Activated CD8-positive, alpha-beta T cell treated with anti-CD3 and anti-CD28 coated beads, Interleukin-2, amount 10 ng/mL, durations not matched to agents 7 days and 5 days (primary cell): ENCODE measurements at regions not wholly inside any gene's neighbourhood (a gene's known extent, or its start where the extent isn't known, plus 50 kb on each side); places are given as distances from the start of the nearest gene placed in this dataset.

Experiments used
- ATAC-seq: fragments of 150-1000 bp; cut with Tn5 transposase; one replicate; pipeline ENCODE4 v1.10.0; 2021; ENCODE audit warnings: moderate library complexity
- CTCF ChIA-PET: fragments of 350-600 bp; sonication (Branson Sonifier 250); formaldehyde crosslinking; loops from one replicate; lab custom pipeline; 2021; ENCODE audit warnings: antibody characterized with exemption; lab: Charles Lee
- POLR2A ChIA-PET: fragments of 350-600 bp; sonication (Branson Sonifier 250); formaldehyde crosslinking; loops from one replicate; lab custom pipeline; 2021; ENCODE audit warnings: antibody characterized with exemption; lab: Charles Lee
- DNase-seq: peaks from one replicate; pipeline ENCODE4 v3.0.0-alpha.2; 2020
- H3K27ac Mint-ChIP-seq: one replicate; pipeline ENCODE4 v1.8.0; 2021; ENCODE audit warnings: mild to moderate bottlenecking, mixed read lengths
- H3K27me3 Mint-ChIP-seq: one replicate; pipeline ENCODE4 v1.8.0; 2021; ENCODE audit warnings: low read depth, mixed read lengths
- H3K36me3 Mint-ChIP-seq: one replicate; pipeline ENCODE4 v1.8.0; 2021; ENCODE audit warnings: low read depth, mixed read lengths
- H3K4me1 Mint-ChIP-seq: one replicate; pipeline ENCODE4 v1.8.0; 2021; ENCODE audit warnings: low read depth, mixed read lengths
- H3K4me3 Mint-ChIP-seq: one replicate; pipeline ENCODE4 v1.8.0; 2021; ENCODE audit warnings: mild to moderate bottlenecking, mixed read lengths
- H3K9me3 Mint-ChIP-seq: one replicate; pipeline ENCODE4 v1.8.0; 2022; ENCODE audit warnings: mixed read lengths; ENCODE audit not compliant: insufficient read depth

GRCh38 chr9:108133680-108134079 lies 644.1 kb upstream of the KLF4 start:
- no peak for DNase-seq
- H3K9me3 Mint-ChIP-seq, result no peaks in the 10 kb centered on the region
- no peak overlapping the region for H3K4me3 Mint-ChIP-seq
- H3K36me3 Mint-ChIP-seq, result no peaks in the 10 kb centered on the region
- H3K27me3 Mint-ChIP-seq, result no peaks in the 10 kb centered on the region
- POLR2A ChIA-PET, result no interaction called here
- no peak overlapping the region for H3K27ac Mint-ChIP-seq
- no peaks in the 10 kb centered on the region for H3K4me1 Mint-ChIP-seq
- ATAC-seq, result no peak
- CTCF ChIA-PET, result no interaction called here

GRCh38 chr9:108133101-108133500 lies 643.5 kb upstream of the KLF4 start:
- Mint-ChIP-seq H3K27me3 (no peaks in the 10 kb centered on the region), H3K4me1 (no peaks in the 10 kb centered on the region), H3K27ac (no peak overlapping the region), H3K9me3 (no peaks in the 10 kb centered on the region), H3K36me3 (no peaks in the 10 kb centered on the region), H3K4me3 (no peak overlapping the region)
- DNase-seq, result no peak
- POLR2A ChIA-PET, result no interaction called here
- CTCF ChIA-PET, result no interaction called here
- no peak for ATAC-seq

- DNase-seq (no peak), ATAC-seq (no peak)
- H3K27me3 Mint-ChIP-seq, result no peaks in the 10 kb centered on the region
- no peaks in the 10 kb centered on the region for H3K36me3 Mint-ChIP-seq
- CTCF ChIA-PET, result no interaction called here
- no peaks in the 10 kb centered on the region for H3K9me3 Mint-ChIP-seq
- no peaks in the 10 kb centered on the region for H3K4me1 Mint-ChIP-seq
- H3K27ac Mint-ChIP-seq, result no peak overlapping the region
- POLR2A ChIA-PET, result no interaction called here
- H3K4me3 Mint-ChIP-seq, result no peak overlapping the region
These were observed 641.3 kb upstream of the KLF4 start for GRCh38 chr9:108130905-108131304.

- CTCF ChIA-PET, result no interaction called here
- Mint-ChIP-seq H3K27me3 (no peaks in the 10 kb centered on the region), H3K9me3 (peaks cover 5% of the 10 kb centered on the region), H3K4me3 (no peak overlapping the region), H3K36me3 (no peaks in the 10 kb centered on the region), H3K27ac (no peak overlapping the region), H3K4me1 (no peaks in the 10 kb centered on the region)
- no peak for DNase-seq
- ATAC-seq, result no peak
- POLR2A ChIA-PET, result no interaction called here
These were observed 636.1 kb upstream of the KLF4 start for GRCh38 chr9:108125625-108126024.

GRCh38 chr9:108119530-108120113 lies 630.1 kb upstream of the KLF4 start:
- CTCF ChIA-PET, result interaction anchor here (0.5 kb wide), 1 partner anchor 556 kb away, joined by 3 read pairs; no protein-coding TSS in a partner anchor
- peaks cover 5% of the 10 kb centered on the region for H3K9me3 Mint-ChIP-seq
- DNase-seq, result no peak
- H3K27ac Mint-ChIP-seq, result no peak overlapping the region
- H3K4me3 Mint-ChIP-seq, result no peak overlapping the region
- H3K4me1 Mint-ChIP-seq, result no peaks in the 10 kb centered on the region
- H3K36me3 Mint-ChIP-seq, result no peaks in the 10 kb centered on the region
- POLR2A ChIA-PET, result no interaction called here
- ATAC-seq, result no peak
- H3K27me3 Mint-ChIP-seq, result no peaks in the 10 kb centered on the region

GRCh38 chr9:108117795-108118194 lies 628.2 kb upstream of the KLF4 start:
- no peaks in the 10 kb centered on the region for H3K36me3 Mint-ChIP-seq
- no peaks in the 10 kb centered on the region for H3K4me1 Mint-ChIP-seq
- ATAC-seq (no peak), DNase-seq (no peak)
- ChIA-PET POLR2A (no interaction called here), CTCF (no interaction called here)
- H3K4me3 Mint-ChIP-seq, result no peak overlapping the region
- no peak overlapping the region for H3K27ac Mint-ChIP-seq
- H3K27me3 Mint-ChIP-seq, result no peaks in the 10 kb centered on the region
- no peaks in the 10 kb centered on the region for H3K9me3 Mint-ChIP-seq

GRCh38 chr9:108117306-108117705 lies 627.7 kb upstream of the KLF4 start:
- ATAC-seq (no peak), DNase-seq (no peak)
- H3K27ac Mint-ChIP-seq, result no peak overlapping the region
- no peaks in the 10 kb centered on the region for H3K27me3 Mint-ChIP-seq
- no peak overlapping the region for H3K4me3 Mint-ChIP-seq
- H3K4me1 Mint-ChIP-seq, result no peaks in the 10 kb centered on the region
- no peaks in the 10 kb centered on the region for H3K36me3 Mint-ChIP-seq
- no peaks in the 10 kb centered on the region for H3K9me3 Mint-ChIP-seq
- ChIA-PET CTCF (no interaction called here), POLR2A (no interaction called here)

- POLR2A ChIA-PET, result no interaction called here
- no peak for DNase-seq
- CTCF ChIA-PET, result no interaction called here
- Mint-ChIP-seq H3K36me3 (no peaks in the 10 kb centered on the region), H3K4me3 (no peak overlapping the region), H3K27me3 (no peaks in the 10 kb centered on the region), H3K4me1 (no peaks in the 10 kb centered on the region), H3K27ac (no peak overlapping the region), H3K9me3 (no peaks in the 10 kb centered on the region)
- no peak for ATAC-seq
These were observed 624.0 kb upstream of the KLF4 start for GRCh38 chr9:108113596-108113995.

GRCh38 chr9:108109927-108110690 lies 620.5 kb upstream of the KLF4 start:
- no peak for ATAC-seq
- Mint-ChIP-seq H3K27ac (no peak overlapping the region), H3K4me1 (no peaks in the 10 kb centered on the region), H3K36me3 (no peaks in the 10 kb centered on the region), H3K4me3 (no peak overlapping the region), H3K27me3 (no peaks in the 10 kb centered on the region), H3K9me3 (no peaks in the 10 kb centered on the region)
- CTCF ChIA-PET, result no interaction called here
- POLR2A ChIA-PET, result no interaction called here
- DNase-seq, result no peak

GRCh38 chr9:108108852-108109448 lies 619.4 kb upstream of the KLF4 start:
- Mint-ChIP-seq H3K9me3 (no peaks in the 10 kb centered on the region), H3K27me3 (no peaks in the 10 kb centered on the region), H3K27ac (no peak overlapping the region), H3K4me3 (no peak overlapping the region), H3K4me1 (no peaks in the 10 kb centered on the region), H3K36me3 (no peaks in the 10 kb centered on the region)
- CTCF ChIA-PET, result no interaction called here
- DNase-seq, result no peak
- ATAC-seq, result no peak
- POLR2A ChIA-PET, result no interaction called here

- no peak overlapping the region for H3K27ac Mint-ChIP-seq
- no peak overlapping the region for H3K4me3 Mint-ChIP-seq
- DNase-seq (no peak), ATAC-seq (no peak)
- CTCF ChIA-PET, result no interaction called here
- H3K4me1 Mint-ChIP-seq, result no peaks in the 10 kb centered on the region
- no peaks in the 10 kb centered on the region for H3K9me3 Mint-ChIP-seq
- no peaks in the 10 kb centered on the region for H3K27me3 Mint-ChIP-seq
- no peaks in the 10 kb centered on the region for H3K36me3 Mint-ChIP-seq
- POLR2A ChIA-PET, result no interaction called here
These were observed 618.8 kb upstream of the KLF4 start for GRCh38 chr9:108108280-108108851.

- H3K4me1 Mint-ChIP-seq, result no peaks in the 10 kb centered on the region
- ATAC-seq, result no peak
- no peaks in the 10 kb centered on the region for H3K9me3 Mint-ChIP-seq
- CTCF ChIA-PET, result no interaction called here
- no peaks in the 10 kb centered on the region for H3K27me3 Mint-ChIP-seq
- no peak overlapping the region for H3K4me3 Mint-ChIP-seq
- no peak for DNase-seq
- POLR2A ChIA-PET, result no interaction called here
- H3K36me3 Mint-ChIP-seq, result no peaks in the 10 kb centered on the region
- no peak overlapping the region for H3K27ac Mint-ChIP-seq
These were observed 616.3 kb upstream of the KLF4 start for GRCh38 chr9:108105885-108106284.
